Astrocyte (in vitro differentiated cells and primary cell): ENCODE measurements at regions not wholly inside any gene's neighbourhood (a gene's known extent, or its start where the extent isn't known, plus 50 kb on each side); places are given as distances from the start of the nearest gene placed in this dataset.

ENCODE experiments used
- DNase-seq: peaks from one replicate; pipeline ENCODE4 v3.0.0-alpha.2; 2010; ENCODE audit warnings: low read depth
- FAIRE-seq: peaks from 2 replicates; lab custom pipeline; 2011; peaks lifted over from hg19 to GRCh38; lab: Jason Lieb, UNC
- H2AFZ ChIP-seq: 2 replicates; pipeline ENCODE4 v1.6.0; 2012; ENCODE audit warnings: low read depth, low read length, inconsistent platforms
- H3K27ac ChIP-seq: 2 replicates; pipeline ENCODE4 v1.5.1; 2011; ENCODE audit warnings: low read depth, low read length, inconsistent platforms
- H3K27me3 ChIP-seq: 2 replicates; pipeline ENCODE4 v1.6.0; 2011; ENCODE audit warnings: low read length, inconsistent platforms; ENCODE audit not compliant: insufficient read depth
- H3K36me3 ChIP-seq: 2 replicates; pipeline ENCODE4 v1.5.1; 2011; ENCODE audit warnings: low read length, inconsistent platforms; ENCODE audit not compliant: insufficient read depth
- H3K4me1 ChIP-seq: 2 replicates; pipeline ENCODE4 v1.5.1; 2011; ENCODE audit warnings: low read length, inconsistent platforms; ENCODE audit not compliant: insufficient read depth
- H3K4me2 ChIP-seq: 2 replicates; pipeline ENCODE4 v1.6.0; 2012; ENCODE audit warnings: low read length, inconsistent platforms
- H3K4me3 ChIP-seq: 2 replicates; pipeline ENCODE4 v1.5.1; 2011; ENCODE audit warnings: low read depth, mild to moderate bottlenecking, low read length, inconsistent platforms; ENCODE audit not compliant: insufficient read depth
- H3K79me2 ChIP-seq: 2 replicates; pipeline ENCODE4 v1.6.0; 2012; ENCODE audit warnings: mild to moderate bottlenecking, low read length, inconsistent platforms; ENCODE audit not compliant: insufficient read depth
- H3K9ac ChIP-seq: 2 replicates; pipeline ENCODE4 v1.6.0; 2012; ENCODE audit warnings: mild to moderate bottlenecking, low read length, inconsistent platforms
- H3K9me3 ChIP-seq: 2 replicates; pipeline ENCODE4 v1.5.1; 2012; ENCODE audit warnings: low read depth, mild to moderate bottlenecking, low read length, inconsistent platforms; ENCODE audit not compliant: insufficient read depth
- H4K20me1 ChIP-seq: 2 replicates; pipeline ENCODE4 v1.6.0; 2012; ENCODE audit warnings: low read length, inconsistent platforms; ENCODE audit not compliant: insufficient read depth
- H3K27ac Mint-ChIP-seq: one replicate; pipeline ENCODE4 v1.8.0; 2021; ENCODE audit warnings: mild to moderate bottlenecking, mixed read lengths; ENCODE audit not compliant: unreplicated experiment
- H3K27me3 Mint-ChIP-seq: one replicate; pipeline ENCODE4 v1.8.0; 2021; ENCODE audit warnings: low read depth, mixed read lengths; ENCODE audit not compliant: unreplicated experiment
- H3K36me3 Mint-ChIP-seq: one replicate; pipeline ENCODE4 v1.8.0; 2021; ENCODE audit warnings: low read depth, mixed read lengths; ENCODE audit not compliant: unreplicated experiment
- H3K4me1 Mint-ChIP-seq: one replicate; pipeline ENCODE4 v1.8.0; 2021; ENCODE audit warnings: low read depth, mixed read lengths; ENCODE audit not compliant: unreplicated experiment
- H3K4me3 Mint-ChIP-seq: one replicate; pipeline ENCODE4 v1.8.0; 2021; ENCODE audit warnings: mild to moderate bottlenecking, moderate library complexity, mixed read lengths; ENCODE audit not compliant: unreplicated experiment
- H3K9me3 Mint-ChIP-seq: one replicate; pipeline ENCODE4 v1.8.0; 2021; ENCODE audit warnings: mild to moderate bottlenecking, mixed read lengths; ENCODE audit not compliant: unreplicated experiment
- EZH2 ChIP-seq: IDR thresholded peaks from 2 replicates; pipeline ENCODE4 v1.6.1; 2012; ENCODE audit warnings: mild to moderate bottlenecking, low read length, inconsistent platforms; ENCODE audit not compliant: insufficient read depth
- TF ChIP-seq, protein P1 (sequence below): IDR thresholded peaks from 2 replicates; pipeline ENCODE4 v1.5.1; 2011; ENCODE audit warnings: low read depth, mild to moderate bottlenecking, inconsistent platforms, low read length, moderate library complexity; ENCODE audit not compliant: insufficient read depth

DNA sequence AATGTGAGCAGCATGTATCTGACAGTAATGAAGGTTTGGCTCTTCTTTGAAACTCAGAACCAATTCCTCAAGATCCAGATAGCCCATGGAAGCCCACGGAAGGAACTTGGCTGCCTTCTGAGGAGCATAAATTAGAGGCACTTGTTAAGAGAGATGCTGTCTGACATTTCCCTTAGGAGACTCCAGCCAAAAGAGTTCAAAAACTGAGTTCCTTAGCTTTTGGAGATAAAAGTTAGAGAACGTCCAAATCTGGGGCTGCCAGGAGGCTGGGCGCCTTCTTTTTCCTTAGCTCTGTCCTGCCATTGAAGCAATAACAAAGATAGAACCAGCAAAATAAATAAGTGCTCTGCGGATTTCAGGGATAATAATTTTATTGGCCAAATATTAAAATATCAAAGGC, 439.6 kb upstream of the USP24 start:
- Mint-ChIP-seq H3K4me1 (no peaks in the 10 kb centered on the region), H3K27ac (no peak overlapping the region), H3K36me3 (no peaks in the 10 kb centered on the region), H3K9me3 (no peaks in the 10 kb centered on the region), H3K4me3 (no peak overlapping the region), H3K27me3 (peaks cover 22% of the 10 kb centered on the region)
- Histone ChIP-seq H3K27me3 (no peaks in the 10 kb centered on the region), H4K20me1 (no peaks in the 10 kb centered on the region), H3K4me2 (no peak overlapping the region), H3K79me2 (no peaks in the 10 kb centered on the region), H2AFZ (no peak overlapping the region), H3K4me1 (no peaks in the 10 kb centered on the region), H3K9ac (no peak overlapping the region), H3K9me3 (no peaks in the 10 kb centered on the region), H3K4me3 (no peak overlapping the region), H3K36me3 (no peaks in the 10 kb centered on the region), H3K27ac (no peak overlapping the region)
- FAIRE-seq (no peak), DNase-seq (no peak)
- TF ChIP-seq, protein P1, sequence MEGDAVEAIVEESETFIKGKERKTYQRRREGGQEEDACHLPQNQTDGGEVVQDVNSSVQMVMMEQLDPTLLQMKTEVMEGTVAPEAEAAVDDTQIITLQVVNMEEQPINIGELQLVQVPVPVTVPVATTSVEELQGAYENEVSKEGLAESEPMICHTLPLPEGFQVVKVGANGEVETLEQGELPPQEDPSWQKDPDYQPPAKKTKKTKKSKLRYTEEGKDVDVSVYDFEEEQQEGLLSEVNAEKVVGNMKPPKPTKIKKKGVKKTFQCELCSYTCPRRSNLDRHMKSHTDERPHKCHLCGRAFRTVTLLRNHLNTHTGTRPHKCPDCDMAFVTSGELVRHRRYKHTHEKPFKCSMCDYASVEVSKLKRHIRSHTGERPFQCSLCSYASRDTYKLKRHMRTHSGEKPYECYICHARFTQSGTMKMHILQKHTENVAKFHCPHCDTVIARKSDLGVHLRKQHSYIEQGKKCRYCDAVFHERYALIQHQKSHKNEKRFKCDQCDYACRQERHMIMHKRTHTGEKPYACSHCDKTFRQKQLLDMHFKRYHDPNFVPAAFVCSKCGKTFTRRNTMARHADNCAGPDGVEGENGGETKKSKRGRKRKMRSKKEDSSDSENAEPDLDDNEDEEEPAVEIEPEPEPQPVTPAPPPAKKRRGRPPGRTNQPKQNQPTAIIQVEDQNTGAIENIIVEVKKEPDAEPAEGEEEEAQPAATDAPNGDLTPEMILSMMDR = no peak
- TF ChIP-seq EZH2 = no peak

DNA sequence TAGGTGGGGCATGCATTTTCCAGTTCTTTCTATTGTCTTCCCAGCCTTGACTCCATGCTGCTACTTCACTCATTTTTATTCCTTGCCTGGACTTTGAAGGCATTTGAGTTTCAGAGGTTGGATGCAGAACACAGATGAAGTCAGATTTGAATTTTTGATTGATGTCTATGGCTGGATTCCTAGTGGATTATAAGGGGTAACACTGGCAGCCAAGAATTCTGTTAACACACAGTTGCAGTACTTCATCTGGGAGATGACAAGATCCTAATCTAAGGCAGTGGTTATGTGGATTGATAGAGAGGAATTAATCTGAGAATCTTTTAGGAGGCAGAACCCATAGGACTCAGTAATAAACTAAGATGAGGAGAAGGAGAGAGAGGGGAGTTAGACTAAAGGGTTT, 439.0 kb upstream of the USP24 start:
- no peaks in the 10 kb centered on the region for H3K9me3 Mint-ChIP-seq
- Histone ChIP-seq H3K36me3 (no peaks in the 10 kb centered on the region), H4K20me1 (no peaks in the 10 kb centered on the region), H3K9ac (no peak overlapping the region), H3K4me2 (no peak overlapping the region), H3K4me3 (no peak overlapping the region), H3K79me2 (no peaks in the 10 kb centered on the region), H2AFZ (no peak overlapping the region), H3K27me3 (no peaks in the 10 kb centered on the region), H3K27ac (no peak overlapping the region), H3K9me3 (no peaks in the 10 kb centered on the region), H3K4me1 (no peaks in the 10 kb centered on the region)
- H3K4me1 Mint-ChIP-seq = no peaks in the 10 kb centered on the region
- peaks cover 20% of the 10 kb centered on the region for H3K27me3 Mint-ChIP-seq
- TF ChIP-seq EZH2 = no peak
- TF ChIP-seq, protein P1 = no peak
- H3K36me3 Mint-ChIP-seq = no peaks in the 10 kb centered on the region
- no peak overlapping the region for H3K27ac Mint-ChIP-seq
- H3K4me3 Mint-ChIP-seq = no peak overlapping the region
- DNase-seq = peak; percentile 18
- no peak for FAIRE-seq

DNA sequence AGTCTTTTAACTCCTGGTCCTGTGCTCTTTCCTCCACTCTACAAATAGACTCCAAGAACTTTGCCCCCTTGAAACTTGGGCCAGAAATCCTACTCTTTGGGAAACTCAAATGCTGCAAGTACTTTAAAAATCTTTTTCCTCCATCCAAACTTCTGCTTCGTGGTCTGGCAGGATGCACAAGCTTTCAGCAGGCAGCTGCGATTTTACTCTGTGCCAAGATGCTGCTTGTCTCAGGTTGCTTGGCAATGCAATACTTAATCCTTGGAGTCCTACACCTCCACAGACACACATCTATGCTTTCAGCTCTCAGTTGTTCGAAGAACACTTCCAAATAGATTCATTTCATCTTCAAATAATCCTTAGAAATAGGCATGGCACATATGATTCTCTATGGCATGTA, 435.3 kb upstream of the USP24 start:
- no peaks in the 10 kb centered on the region for H3K36me3 ChIP-seq
- Mint-ChIP-seq H3K4me1 (no peaks in the 10 kb centered on the region), H3K36me3 (no peaks in the 10 kb centered on the region), H3K4me3 (no peak overlapping the region), H3K27me3 (peaks cover 23% of the 10 kb centered on the region), H3K27ac (no peak overlapping the region), H3K9me3 (no peaks in the 10 kb centered on the region)
- H3K4me2 ChIP-seq = no peak overlapping the region
- H3K27me3 ChIP-seq = no peaks in the 10 kb centered on the region
- H3K79me2 ChIP-seq = no peaks in the 10 kb centered on the region
- no peak overlapping the region for H2AFZ ChIP-seq
- H3K27ac ChIP-seq = no peak overlapping the region
- H3K4me3 ChIP-seq = no peak overlapping the region
- no peaks in the 10 kb centered on the region for H3K4me1 ChIP-seq
- H3K9ac ChIP-seq = no peak overlapping the region
- H4K20me1 ChIP-seq = no peaks in the 10 kb centered on the region
- FAIRE-seq (no peak), DNase-seq (peak; percentile 35)
- TF ChIP-seq EZH2 = no peak
- TF ChIP-seq, protein P1 = no peak
- no peaks in the 10 kb centered on the region for H3K9me3 ChIP-seq
